ENCODE measurements at regions not wholly inside any gene's neighbourhood (a gene's known extent, or its start where the extent isn't known, plus 50 kb on each side); places are given as distances from the start of the nearest gene placed in this dataset.

DNA sequence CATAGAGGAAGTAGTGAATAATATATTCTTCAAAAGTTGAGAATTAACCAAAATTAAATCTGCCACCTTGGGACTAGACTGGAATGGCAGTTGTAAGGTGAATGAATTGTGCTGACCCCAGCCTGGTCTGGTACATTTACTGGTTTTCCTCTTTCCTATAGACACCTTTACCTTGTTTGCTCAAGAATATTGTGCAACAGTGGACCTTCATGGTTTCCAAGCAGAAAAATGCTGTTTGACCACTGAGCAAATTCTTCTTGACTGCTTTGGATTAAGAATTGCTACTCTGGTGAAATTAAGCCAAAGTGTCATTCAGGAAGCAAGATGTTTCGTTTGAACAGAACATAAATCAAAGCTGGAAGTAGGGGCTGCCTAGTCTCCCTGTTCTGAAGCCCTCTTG, 156.6 kb upstream of the TAB2 start:
- H2AFZ ChIP-seq (ENCODE audit: low read depth, low read length, severe bottlenecking) = no peak overlapping the region
- H3K4me3 ChIP-seq (ENCODE audit: insufficient read depth, low read length, poor library complexity, severe bottlenecking) = no peak overlapping the region
- no peak overlapping the region for H3K4me2 ChIP-seq (ENCODE audit: low read depth, low read length, poor library complexity, severe bottlenecking)
- TF ChIP-seq, protein P1, sequence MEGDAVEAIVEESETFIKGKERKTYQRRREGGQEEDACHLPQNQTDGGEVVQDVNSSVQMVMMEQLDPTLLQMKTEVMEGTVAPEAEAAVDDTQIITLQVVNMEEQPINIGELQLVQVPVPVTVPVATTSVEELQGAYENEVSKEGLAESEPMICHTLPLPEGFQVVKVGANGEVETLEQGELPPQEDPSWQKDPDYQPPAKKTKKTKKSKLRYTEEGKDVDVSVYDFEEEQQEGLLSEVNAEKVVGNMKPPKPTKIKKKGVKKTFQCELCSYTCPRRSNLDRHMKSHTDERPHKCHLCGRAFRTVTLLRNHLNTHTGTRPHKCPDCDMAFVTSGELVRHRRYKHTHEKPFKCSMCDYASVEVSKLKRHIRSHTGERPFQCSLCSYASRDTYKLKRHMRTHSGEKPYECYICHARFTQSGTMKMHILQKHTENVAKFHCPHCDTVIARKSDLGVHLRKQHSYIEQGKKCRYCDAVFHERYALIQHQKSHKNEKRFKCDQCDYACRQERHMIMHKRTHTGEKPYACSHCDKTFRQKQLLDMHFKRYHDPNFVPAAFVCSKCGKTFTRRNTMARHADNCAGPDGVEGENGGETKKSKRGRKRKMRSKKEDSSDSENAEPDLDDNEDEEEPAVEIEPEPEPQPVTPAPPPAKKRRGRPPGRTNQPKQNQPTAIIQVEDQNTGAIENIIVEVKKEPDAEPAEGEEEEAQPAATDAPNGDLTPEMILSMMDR (IDR thresholded peaks at IDR 0.05; ENCODE audit: insufficient read depth, low read length, poor library complexity, severe bottlenecking) = no peak
- no peak for TF ChIP-seq EZH2phosphoT487 (conservative IDR thresholded peaks at IDR 0.05; ENCODE audit: low read length)
- H3F3A ChIP-seq (ENCODE audit: insufficient read depth) = no peaks in the 10 kb centered on the region
- H3K9me3 ChIP-seq (ENCODE audit: insufficient read depth, low read length) = no peaks in the 10 kb centered on the region
- H3K79me2 ChIP-seq (ENCODE audit: insufficient read depth, low read length) = no peaks in the 10 kb centered on the region
- no peak overlapping the region for H3K9ac ChIP-seq (ENCODE audit: low read length)
- H3K9me2 ChIP-seq (replicated peaks; ENCODE audit: insufficient read depth, low read length) = no peaks in the 10 kb centered on the region
- H3K27ac ChIP-seq (ENCODE audit: low read depth, low read length) = no peak overlapping the region
- H3K36me3 ChIP-seq (ENCODE audit: low read length) = no peaks in the 10 kb centered on the region
- H3K27me3 ChIP-seq (ENCODE audit: low read length) = no peaks in the 10 kb centered on the region
- no peaks in the 10 kb centered on the region for H4K20me1 ChIP-seq (ENCODE audit: low read depth, low read length)

DNA sequence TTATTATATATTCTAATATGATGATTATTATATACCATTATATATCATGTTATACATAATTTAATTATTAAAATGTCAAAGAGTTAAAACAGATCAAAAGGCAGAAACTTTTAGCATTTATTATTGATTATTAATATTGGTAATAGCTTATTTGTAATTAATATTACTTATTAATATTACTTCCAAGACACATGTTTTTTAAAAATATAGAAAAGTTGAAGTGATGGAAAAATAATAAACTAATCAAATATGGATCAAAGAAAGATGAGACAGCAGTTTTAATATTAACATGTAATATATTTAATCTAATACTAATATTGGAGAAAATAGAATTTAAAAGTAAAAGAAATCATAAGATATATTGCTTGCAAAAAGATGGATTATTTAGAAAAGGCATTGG, 154.6 kb upstream of the TAB2 start:
- Histone ChIP-seq H3K79me2 (ENCODE audit: insufficient read depth, low read length) (no peaks in the 10 kb centered on the region), H3K4me2 (ENCODE audit: low read depth, low read length, poor library complexity, severe bottlenecking) (no peak overlapping the region), H2AFZ (ENCODE audit: low read depth, low read length, severe bottlenecking) (no peak overlapping the region), H4K20me1 (ENCODE audit: low read depth, low read length) (no peaks in the 10 kb centered on the region), H3F3A (ENCODE audit: insufficient read depth) (no peaks in the 10 kb centered on the region), H3K9ac (ENCODE audit: low read length) (no peak overlapping the region), H3K9me2 (replicated peaks; ENCODE audit: insufficient read depth, low read length) (no peaks in the 10 kb centered on the region), H3K36me3 (ENCODE audit: low read length) (no peaks in the 10 kb centered on the region), H3K27ac (ENCODE audit: low read depth, low read length) (no peak overlapping the region), H3K9me3 (ENCODE audit: insufficient read depth, low read length) (no peaks in the 10 kb centered on the region), H3K4me3 (ENCODE audit: insufficient read depth, low read length, poor library complexity, severe bottlenecking) (no peak overlapping the region), H3K27me3 (ENCODE audit: low read length) (no peaks in the 10 kb centered on the region)
- TF ChIP-seq EZH2phosphoT487 (conservative IDR thresholded peaks at IDR 0.05; ENCODE audit: low read length) = no peak

DNA sequence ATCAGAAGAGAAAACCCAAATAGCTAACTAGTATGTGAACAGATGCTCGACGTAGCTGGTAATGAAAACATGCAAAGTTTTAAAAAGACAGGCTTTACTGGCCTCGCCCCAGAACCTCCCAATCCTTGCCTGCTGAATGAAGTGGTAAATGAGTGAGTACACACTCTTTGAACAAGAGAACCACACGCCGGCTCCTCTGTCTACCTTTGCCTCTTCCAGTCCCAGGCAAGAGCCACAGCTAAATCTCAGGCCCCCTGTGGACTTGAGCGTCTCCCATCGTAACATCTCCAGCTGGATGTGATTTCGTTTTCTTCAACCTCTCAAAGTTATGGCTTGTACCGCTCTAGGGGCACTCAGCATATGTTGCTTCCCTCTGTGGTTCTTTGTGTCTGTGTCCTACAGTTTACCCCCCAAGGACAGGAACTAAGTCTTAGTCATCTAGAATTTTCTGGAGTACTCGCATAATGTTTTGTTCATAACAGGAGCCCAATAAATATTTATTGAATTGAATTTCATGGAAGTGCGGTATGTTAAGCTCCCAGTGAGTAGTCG, 153.2 kb upstream of the TAB2 start:
- Histone ChIP-seq H3K9ac (ENCODE audit: low read length) (no peak overlapping the region), H3K4me2 (ENCODE audit: low read depth, low read length, poor library complexity, severe bottlenecking) (no peak overlapping the region), H3K36me3 (ENCODE audit: low read length) (no peaks in the 10 kb centered on the region), H3K27me3 (ENCODE audit: low read length) (no peaks in the 10 kb centered on the region), H4K20me1 (ENCODE audit: low read depth, low read length) (no peaks in the 10 kb centered on the region), H3K9me2 (replicated peaks; ENCODE audit: insufficient read depth, low read length) (no peaks in the 10 kb centered on the region), H3K4me3 (ENCODE audit: insufficient read depth, low read length, poor library complexity, severe bottlenecking) (no peak overlapping the region), H3K9me3 (ENCODE audit: insufficient read depth, low read length) (no peaks in the 10 kb centered on the region), H2AFZ (ENCODE audit: low read depth, low read length, severe bottlenecking) (no peak overlapping the region), H3K27ac (ENCODE audit: low read depth, low read length) (no peak overlapping the region), H3F3A (ENCODE audit: insufficient read depth) (no peaks in the 10 kb centered on the region), H3K79me2 (ENCODE audit: insufficient read depth, low read length) (no peaks in the 10 kb centered on the region)
- no peak for TF ChIP-seq EZH2phosphoT487 (conservative IDR thresholded peaks at IDR 0.05; ENCODE audit: low read length)
- TF ChIP-seq, protein P1 (IDR thresholded peaks at IDR 0.05; ENCODE audit: insufficient read depth, low read length, poor library complexity, severe bottlenecking) = no peak

DNA sequence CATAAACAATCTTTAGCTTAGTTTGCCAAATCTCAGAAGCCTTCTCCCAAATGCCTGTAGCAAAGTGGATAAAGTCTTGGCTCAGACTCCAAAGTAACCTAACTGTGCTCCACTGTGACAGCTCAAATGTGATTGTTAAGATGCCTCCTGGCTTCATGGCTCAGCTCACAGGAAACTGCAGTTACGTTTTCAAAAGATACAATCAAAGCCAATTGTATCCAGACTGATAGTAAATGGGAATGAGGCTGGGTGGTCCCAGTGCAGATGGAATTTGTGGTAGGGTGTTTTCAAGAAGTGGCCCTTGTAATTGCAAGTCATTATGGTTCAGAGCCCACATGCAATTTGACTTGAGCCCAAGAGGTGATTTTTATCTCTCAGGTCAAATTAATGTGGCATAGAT, 151.2 kb upstream of the TAB2 start:
- no peak for TF ChIP-seq EZH2phosphoT487 (conservative IDR thresholded peaks at IDR 0.05; ENCODE audit: low read length)
- TF ChIP-seq, protein P1 (IDR thresholded peaks at IDR 0.05; ENCODE audit: insufficient read depth, low read length, poor library complexity, severe bottlenecking) = no peak
- Histone ChIP-seq H3K27ac (ENCODE audit: low read depth, low read length) (no peak overlapping the region), H3K36me3 (ENCODE audit: low read length) (no peaks in the 10 kb centered on the region), H3K9ac (ENCODE audit: low read length) (no peak overlapping the region), H3K4me3 (ENCODE audit: insufficient read depth, low read length, poor library complexity, severe bottlenecking) (no peak overlapping the region), H3K9me3 (ENCODE audit: insufficient read depth, low read length) (no peaks in the 10 kb centered on the region), H3K4me2 (ENCODE audit: low read depth, low read length, poor library complexity, severe bottlenecking) (no peak overlapping the region), H3K9me2 (replicated peaks; ENCODE audit: insufficient read depth, low read length) (no peaks in the 10 kb centered on the region), H2AFZ (ENCODE audit: low read depth, low read length, severe bottlenecking) (no peak overlapping the region), H3K79me2 (ENCODE audit: insufficient read depth, low read length) (no peaks in the 10 kb centered on the region), H3F3A (ENCODE audit: insufficient read depth) (no peaks in the 10 kb centered on the region), H4K20me1 (ENCODE audit: low read depth, low read length) (no peaks in the 10 kb centered on the region), H3K27me3 (ENCODE audit: low read length) (no peaks in the 10 kb centered on the region)

Measured in SU-DHL-6 (cell line).